Lower leg skin (tissue), 3 donors: ENCODE measurements at regions not wholly inside any gene's neighbourhood (a gene's known extent, or its start where the extent isn't known, plus 50 kb on each side); places are given as distances from the start of the nearest gene placed in this dataset.

Experiments
- POLR2A ChIP-seq, 2 donors: fragments of 450-650 bp; IDR thresholded peaks; one replicate each; pipeline ENCODE4 v1.6.1; 2016 to 2017; ENCODE audit warnings: antibody characterized with exemption in 2 of 2, mild to moderate bottlenecking in 1 of 2, moderate library complexity in 1 of 2
- TF ChIP-seq, protein P1 (sequence below), 3 donors: fragments of 450-650 bp; IDR thresholded peaks; one replicate each; pipeline ENCODE4 v1.5.1; 2016; ENCODE audit warnings: antibody characterized with exemption in 3 of 3, mild to moderate bottlenecking in 3 of 3, moderate library complexity in 2 of 3

DNA sequence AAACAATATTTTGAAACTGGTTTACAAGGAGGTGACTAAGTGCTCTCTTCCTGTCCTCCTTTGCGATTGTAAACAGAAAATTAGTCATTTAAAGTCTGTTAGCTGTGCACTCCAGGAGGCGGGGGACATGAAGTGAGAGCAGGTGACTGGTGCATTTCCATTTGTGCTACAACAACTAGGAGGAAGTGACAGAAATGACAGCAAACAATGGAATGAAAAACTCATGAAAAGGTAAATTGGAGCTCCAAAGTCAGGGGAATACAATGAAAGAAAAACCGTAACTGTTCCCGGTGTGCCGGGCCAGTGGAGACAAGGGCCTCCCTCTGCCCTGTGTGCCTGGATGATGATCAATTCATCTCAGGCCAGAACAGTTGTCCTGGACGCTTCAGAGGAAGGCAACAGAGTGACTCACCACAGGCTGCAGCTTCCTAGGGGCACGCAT lies 439.9 kb downstream of the GADD45G start:
- TF ChIP-seq, protein P1, sequence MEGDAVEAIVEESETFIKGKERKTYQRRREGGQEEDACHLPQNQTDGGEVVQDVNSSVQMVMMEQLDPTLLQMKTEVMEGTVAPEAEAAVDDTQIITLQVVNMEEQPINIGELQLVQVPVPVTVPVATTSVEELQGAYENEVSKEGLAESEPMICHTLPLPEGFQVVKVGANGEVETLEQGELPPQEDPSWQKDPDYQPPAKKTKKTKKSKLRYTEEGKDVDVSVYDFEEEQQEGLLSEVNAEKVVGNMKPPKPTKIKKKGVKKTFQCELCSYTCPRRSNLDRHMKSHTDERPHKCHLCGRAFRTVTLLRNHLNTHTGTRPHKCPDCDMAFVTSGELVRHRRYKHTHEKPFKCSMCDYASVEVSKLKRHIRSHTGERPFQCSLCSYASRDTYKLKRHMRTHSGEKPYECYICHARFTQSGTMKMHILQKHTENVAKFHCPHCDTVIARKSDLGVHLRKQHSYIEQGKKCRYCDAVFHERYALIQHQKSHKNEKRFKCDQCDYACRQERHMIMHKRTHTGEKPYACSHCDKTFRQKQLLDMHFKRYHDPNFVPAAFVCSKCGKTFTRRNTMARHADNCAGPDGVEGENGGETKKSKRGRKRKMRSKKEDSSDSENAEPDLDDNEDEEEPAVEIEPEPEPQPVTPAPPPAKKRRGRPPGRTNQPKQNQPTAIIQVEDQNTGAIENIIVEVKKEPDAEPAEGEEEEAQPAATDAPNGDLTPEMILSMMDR (IDR thresholded peaks at IDR 0.05), result no peak
- TF ChIP-seq POLR2A (IDR thresholded peaks at IDR 0.05), result no peak
